Hindlimb muscle (tissue), 1 donor: ENCODE measurements at regions not wholly inside any gene's neighbourhood (a gene's known extent, or its start where the extent isn't known, plus 50 kb on each side); places are given as distances from the start of the nearest gene placed in this dataset.
"Not testable (repeated sequence)": the region's sequence is repeated elsewhere in the genome, so short reads cannot be mapped to it uniquely, and the experiment has no call there.

Experiments
- DNase-seq: peaks from one replicate; pipeline ENCODE4 v3.0.0-alpha.2; 2013

- DNase-seq: no peak
Observed at GRCh38 chr6:153526479-153526878, 395.4 kb upstream of the RGS17 start.

- no peak for DNase-seq
Observed at GRCh38 chr6:153525998-153526397, 394.9 kb upstream of the RGS17 start.

- no peak for DNase-seq
Observed at GRCh38 chr6:153523390-153523789, 392.3 kb upstream of the RGS17 start.

GRCh38 chr6:153511896-153512496 lies 380.9 kb upstream of the RGS17 start:
- DNase-seq: no peak

GRCh38 chr6:153503810-153504209 lies 372.7 kb upstream of the RGS17 start:
- no peak for DNase-seq

- DNase-seq: no peak
Observed at GRCh38 chr6:153493501-153493900, 362.4 kb upstream of the RGS17 start.

GRCh38 chr6:153489479-153489878 lies 358.4 kb upstream of the RGS17 start:
- DNase-seq: no peak

GRCh38 chr6:153488267-153488666 lies 357.2 kb upstream of the RGS17 start:
- DNase-seq: no peak

GRCh38 chr6:153485072-153485471 lies 354.0 kb upstream of the RGS17 start:
- DNase-seq: no peak

GRCh38 chr6:153484056-153484455 lies 353.0 kb upstream of the RGS17 start:
- DNase-seq: no peak

GRCh38 chr6:153476243-153476642 lies 345.2 kb upstream of the RGS17 start:
- no peak for DNase-seq

GRCh38 chr6:153465050-153465449 lies 334.0 kb upstream of the RGS17 start:
- DNase-seq: no peak

GRCh38 chr6:153449279-153449678 lies 318.2 kb upstream of the RGS17 start:
- no peak for DNase-seq

GRCh38 chr6:153442749-153443148 lies 311.7 kb upstream of the RGS17 start:
- not testable (repeated sequence) for DNase-seq

GRCh38 chr6:153442096-153442495 lies 311.0 kb upstream of the RGS17 start:
- no peak for DNase-seq

- DNase-seq: no peak
Observed at GRCh38 chr6:153437193-153437592, 306.1 kb upstream of the RGS17 start.

GRCh38 chr6:153436351-153436750 lies 305.3 kb upstream of the RGS17 start:
- no peak for DNase-seq

- DNase-seq: no peak
Observed at GRCh38 chr6:153435787-153436186, 304.7 kb upstream of the RGS17 start.

- DNase-seq: no peak
Observed at GRCh38 chr6:153425536-153425935, 294.5 kb upstream of the RGS17 start.

GRCh38 chr6:153424719-153425400 lies 293.8 kb upstream of the RGS17 start:
- no peak for DNase-seq

GRCh38 chr6:153412519-153412918 lies 281.4 kb upstream of the RGS17 start:
- DNase-seq: no peak

- DNase-seq: no peak
Observed at GRCh38 chr6:153411070-153411648, 280.1 kb upstream of the RGS17 start.

GRCh38 chr6:153405931-153406330 lies 274.8 kb upstream of the RGS17 start:
- no peak for DNase-seq

- DNase-seq: no peak
Observed at GRCh38 chr6:153401751-153402150, 270.7 kb upstream of the RGS17 start.
